ENCODE measurements at regions not wholly inside any gene's neighbourhood (a gene's known extent, or its start where the extent isn't known, plus 50 kb on each side); places are given as distances from the start of the nearest gene placed in this dataset.

DNA sequence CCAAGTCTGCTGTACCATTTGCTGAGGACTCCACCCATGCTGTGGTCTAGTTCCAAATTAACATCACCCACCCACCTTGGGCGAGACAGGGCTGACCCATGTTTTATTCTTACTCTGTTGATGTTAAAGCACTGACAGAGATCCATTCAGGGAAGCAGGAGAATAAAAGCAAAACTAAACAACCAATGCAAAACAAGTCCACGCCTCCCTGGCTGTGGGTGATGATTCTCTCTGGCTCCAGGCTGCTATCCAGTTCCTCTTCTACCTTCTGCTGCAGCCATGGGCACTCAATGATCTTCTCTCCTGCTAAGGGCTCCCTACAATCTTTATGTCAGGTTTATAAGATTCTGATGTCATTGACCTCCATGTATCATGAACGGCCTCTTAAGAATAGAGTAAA, 786.6 kb upstream of the ID2 start:
- H3K27ac Mint-ChIP-seq, result no peak overlapping the region
- H3K9ac ChIP-seq (ENCODE audit: extremely low read depth, low read length, poor library complexity, severe bottlenecking), result no peak overlapping the region
- no peaks in the 10 kb centered on the region for H3K27me3 ChIP-seq (ENCODE audit: control insufficient read depth, insufficient read depth, low read length, poor library complexity, severe bottlenecking)
- H3K36me3 Mint-ChIP-seq (ENCODE audit: low read depth), result peaks cover 12% of the 10 kb centered on the region
- no peaks in the 10 kb centered on the region for H3K27me3 Mint-ChIP-seq (ENCODE audit: insufficient read depth)
- peaks cover 4% of the 10 kb centered on the region for H3K9me3 ChIP-seq (ENCODE audit: control insufficient read depth, low read length)
- no peaks in the 10 kb centered on the region for H3K36me3 ChIP-seq (ENCODE audit: control insufficient read depth, insufficient read depth, low read length)
- no peak overlapping the region for H3K4me3 Mint-ChIP-seq
- H3K27ac ChIP-seq (ENCODE audit: low read depth, low read length), result no peak overlapping the region
- TF ChIP-seq, protein P1, sequence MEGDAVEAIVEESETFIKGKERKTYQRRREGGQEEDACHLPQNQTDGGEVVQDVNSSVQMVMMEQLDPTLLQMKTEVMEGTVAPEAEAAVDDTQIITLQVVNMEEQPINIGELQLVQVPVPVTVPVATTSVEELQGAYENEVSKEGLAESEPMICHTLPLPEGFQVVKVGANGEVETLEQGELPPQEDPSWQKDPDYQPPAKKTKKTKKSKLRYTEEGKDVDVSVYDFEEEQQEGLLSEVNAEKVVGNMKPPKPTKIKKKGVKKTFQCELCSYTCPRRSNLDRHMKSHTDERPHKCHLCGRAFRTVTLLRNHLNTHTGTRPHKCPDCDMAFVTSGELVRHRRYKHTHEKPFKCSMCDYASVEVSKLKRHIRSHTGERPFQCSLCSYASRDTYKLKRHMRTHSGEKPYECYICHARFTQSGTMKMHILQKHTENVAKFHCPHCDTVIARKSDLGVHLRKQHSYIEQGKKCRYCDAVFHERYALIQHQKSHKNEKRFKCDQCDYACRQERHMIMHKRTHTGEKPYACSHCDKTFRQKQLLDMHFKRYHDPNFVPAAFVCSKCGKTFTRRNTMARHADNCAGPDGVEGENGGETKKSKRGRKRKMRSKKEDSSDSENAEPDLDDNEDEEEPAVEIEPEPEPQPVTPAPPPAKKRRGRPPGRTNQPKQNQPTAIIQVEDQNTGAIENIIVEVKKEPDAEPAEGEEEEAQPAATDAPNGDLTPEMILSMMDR (conservative IDR thresholded peaks at IDR 0.05), result no peak
- peaks cover 35% of the 10 kb centered on the region for H3K4me1 Mint-ChIP-seq
- WGBS, 2 experiments (ENCODE audit: insufficient coverage in 1 of 2, insufficient read length in 1 of 2), result 94 to 100% methylated on average over 2 to 3 of the region's 3 CpGs
- peaks cover 10% of the 10 kb centered on the region for H3K9me3 Mint-ChIP-seq
- no peak overlapping the region for H3K4me3 ChIP-seq (ENCODE audit: low read length)
- no peak for DNase-seq
- peaks cover 14% of the 10 kb centered on the region for H3K4me1 ChIP-seq (ENCODE audit: control insufficient read depth, insufficient read depth, low read length)

DNA sequence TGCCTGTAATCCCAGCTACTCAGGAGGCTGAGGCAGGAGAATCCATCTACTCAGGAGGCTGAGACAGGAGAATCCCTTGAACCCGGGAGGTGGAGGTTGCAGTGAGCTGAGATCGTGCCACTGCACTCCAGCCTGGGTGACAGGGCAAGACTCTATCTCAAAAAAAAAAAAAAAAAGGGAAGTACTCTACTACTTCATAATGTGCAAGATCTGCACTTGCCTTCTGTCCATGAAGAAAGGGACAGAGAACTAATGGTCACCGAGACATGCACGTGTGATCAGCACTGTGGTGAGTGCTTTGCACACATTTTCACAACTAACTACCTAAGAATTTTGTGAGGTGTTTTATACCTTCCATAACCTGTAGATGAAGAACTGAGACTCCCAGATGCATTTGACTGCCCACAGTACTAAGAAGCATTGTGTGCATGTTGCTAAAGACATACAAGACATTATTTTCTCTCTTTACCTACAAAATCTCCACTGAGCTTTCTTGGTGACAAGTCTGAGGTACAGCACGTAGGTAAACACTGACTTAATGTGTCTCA, 784.8 kb upstream of the ID2 start:
- Mint-ChIP-seq H3K4me1 (peaks cover 34% of the 10 kb centered on the region), H3K27ac (no peak overlapping the region), H3K9me3 (peaks cover under 1% of the 10 kb centered on the region), H3K27me3 (ENCODE audit: insufficient read depth) (no peaks in the 10 kb centered on the region), H3K4me3 (no peak overlapping the region), H3K36me3 (ENCODE audit: low read depth) (peaks cover 3% of the 10 kb centered on the region)
- TF ChIP-seq, protein P1 (conservative IDR thresholded peaks at IDR 0.05), result no peak
- Histone ChIP-seq H3K36me3 (ENCODE audit: control insufficient read depth, insufficient read depth, low read length) (no peaks in the 10 kb centered on the region), H3K27ac (ENCODE audit: low read depth, low read length) (no peak overlapping the region), H3K27me3 (ENCODE audit: control insufficient read depth, insufficient read depth, low read length, poor library complexity, severe bottlenecking) (no peaks in the 10 kb centered on the region), H3K9ac (ENCODE audit: extremely low read depth, low read length, poor library complexity, severe bottlenecking) (no peak overlapping the region), H3K4me1 (ENCODE audit: control insufficient read depth, insufficient read depth, low read length) (peaks cover 15% of the 10 kb centered on the region), H3K4me3 (ENCODE audit: low read length) (no peak overlapping the region), H3K9me3 (ENCODE audit: control insufficient read depth, low read length) (no peaks in the 10 kb centered on the region)
- DNase-seq, result no peak
- 99 to 100% methylated on average over 2 to 5 of the region's 5 CpGs for WGBS, 2 experiments (ENCODE audit: insufficient coverage in 1 of 2, insufficient read length in 1 of 2)

DNA sequence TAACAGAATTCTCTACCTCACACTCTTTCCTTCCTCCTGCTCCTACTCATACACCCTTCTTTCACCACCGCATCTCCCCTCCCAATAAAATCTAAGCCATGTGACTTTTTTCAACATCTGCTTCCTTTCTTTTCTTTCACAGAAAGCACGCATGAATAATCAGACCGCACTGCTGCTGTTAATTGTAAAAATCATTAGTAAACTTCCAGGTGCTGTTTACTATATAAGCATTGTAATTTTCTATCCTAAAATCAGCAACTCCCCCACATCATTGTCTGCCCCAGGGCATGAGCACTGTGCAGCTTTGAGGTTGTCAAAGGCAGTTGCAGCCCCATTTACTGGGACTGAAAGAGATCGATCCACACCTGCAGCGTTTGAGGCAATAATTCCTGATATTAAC, 782.6 kb upstream of the ID2 start:
- WGBS, 2 experiments (ENCODE audit: insufficient coverage in 1 of 2, insufficient read length in 1 of 2), result 79 to 96% methylated on average over 3 to 5 of the region's 5 CpGs
- H3K27me3 ChIP-seq (ENCODE audit: control insufficient read depth, insufficient read depth, low read length, poor library complexity, severe bottlenecking), result no peaks in the 10 kb centered on the region
- H3K36me3 ChIP-seq (ENCODE audit: control insufficient read depth, insufficient read depth, low read length), result no peaks in the 10 kb centered on the region
- peaks cover 35% of the 10 kb centered on the region for H3K4me1 Mint-ChIP-seq
- no peak overlapping the region for H3K9ac ChIP-seq (ENCODE audit: extremely low read depth, low read length, poor library complexity, severe bottlenecking)
- H3K27ac ChIP-seq (ENCODE audit: low read depth, low read length), result no peak overlapping the region
- no peak overlapping the region for H3K4me3 Mint-ChIP-seq
- H3K27ac Mint-ChIP-seq, result no peak overlapping the region
- H3K36me3 Mint-ChIP-seq (ENCODE audit: low read depth), result no peaks in the 10 kb centered on the region
- H3K27me3 Mint-ChIP-seq (ENCODE audit: insufficient read depth), result peaks cover 2% of the 10 kb centered on the region
- no peak overlapping the region for H3K4me3 ChIP-seq (ENCODE audit: low read length)
- H3K4me1 ChIP-seq (ENCODE audit: control insufficient read depth, insufficient read depth, low read length), result peaks cover 15% of the 10 kb centered on the region
- H3K9me3 Mint-ChIP-seq, result no peaks in the 10 kb centered on the region
- DNase-seq, result no peak
- H3K9me3 ChIP-seq (ENCODE audit: control insufficient read depth, low read length), result no peaks in the 10 kb centered on the region
- TF ChIP-seq, protein P1 (conservative IDR thresholded peaks at IDR 0.05), result no peak

Data from endodermal cell (in vitro differentiated cells).